PC-3 (cell line): ENCODE measurements at regions not wholly inside any gene's neighbourhood (a gene's known extent, or its start where the extent isn't known, plus 50 kb on each side); places are given as distances from the start of the nearest gene placed in this dataset.
"Not testable (repeated sequence)": the region's sequence is repeated elsewhere in the genome, so short reads cannot be mapped to it uniquely, and the experiment has no call there.

Experiments
- ATAC-seq: fragments of 200-7000 bp; cut with Tn5 transposase; 2 replicates; pipeline ENCODE4 v1.9.1; 2020; ENCODE audit warnings: mild to moderate bottlenecking, moderate library complexity
- BruUV-seq: library from RNA; stranded (reverse); fragments of 400-500 nt; replicated peaks from 2 replicates; lab custom pipeline; 2021; lab: Mats Ljungman, UMichigan
- CTCF ChIA-PET: fragments of 300-600 bp; sonication (Branson Sonifier 250); formaldehyde crosslinking; loops from one replicate; lab custom pipeline; 2022; ENCODE audit warnings: antibody characterized with exemption; lab: Charles Lee
- POLR2A ChIA-PET: fragments of 300-600 bp; sonication (Branson Sonifier 250); formaldehyde crosslinking; loops from one replicate; lab custom pipeline; 2022; ENCODE audit warnings: antibody characterized with exemption; ENCODE audit not compliant: unreplicated experiment; lab: Charles Lee
- DNase-seq: peaks from one replicate; pipeline ENCODE4 v3.0.0-alpha.2; 2015
- H2AFZ ChIP-seq: fragments of 300-600 bp; sonication (generic); 2 replicates; pipeline ENCODE4 v1.6.0; 2016; ENCODE audit warnings: antibody characterized with exemption, low read length
- H3F3A ChIP-seq: fragments of 300-600 bp; sonication (generic); one replicate; pipeline ENCODE4 v1.6.0; 2017; ENCODE audit warnings: antibody characterized with exemption, low read length, control low read depth, mild to moderate bottlenecking; ENCODE audit not compliant: unreplicated experiment
- H3K27ac ChIP-seq: fragments of 300-600 bp; sonication (generic); 2 replicates; pipeline ENCODE4 v1.5.1; 2016; ENCODE audit warnings: mild to moderate bottlenecking, low read length
- H3K27me3 ChIP-seq: fragments of 300-600 bp; sonication (generic); 2 replicates; pipeline ENCODE4 v1.6.1; 2016; ENCODE audit warnings: low read length, mixed read lengths
- H3K36me3 ChIP-seq: fragments of 300-600 bp; sonication (generic); 2 replicates; pipeline ENCODE4 v1.6.1; 2016; ENCODE audit warnings: low read depth, mixed run types, low read length, mixed read lengths
- H3K4me1 ChIP-seq: fragments of 300-600 bp; sonication (generic); 2 replicates; pipeline ENCODE4 v1.5.1; 2016; ENCODE audit warnings: low read length; ENCODE audit not compliant: insufficient read depth
- H3K4me2 ChIP-seq: fragments of 300-600 bp; sonication (generic); 2 replicates; pipeline ENCODE4 v1.6.0; 2016; ENCODE audit warnings: low read length
- H3K4me3 ChIP-seq: fragments of 300-600 bp; sonication (generic); 2 replicates; pipeline ENCODE4 v1.5.1; 2016; ENCODE audit warnings: mild to moderate bottlenecking, low read length, mixed read lengths
- H3K79me2 ChIP-seq: fragments of 300-600 bp; sonication (generic); 2 replicates; pipeline ENCODE4 v1.6.1; 2017; ENCODE audit warnings: low read length, mixed read lengths
- H3K9ac ChIP-seq: fragments of 300-600 bp; sonication (generic); 2 replicates; pipeline ENCODE4 v1.6.0; 2016; ENCODE audit warnings: mild to moderate bottlenecking, low read length
- H3K9me2 ChIP-seq: fragments of 300-600 bp; sonication (generic); replicated peaks from 2 replicates; pipeline ENCODE4 v1.6.1; 2016; ENCODE audit warnings: mixed run types, low read length, mixed read lengths
- H3K9me3 ChIP-seq: fragments of 300-600 bp; sonication (generic); 2 replicates; pipeline ENCODE4 v1.6.1; 2016; ENCODE audit warnings: low read length, mixed read lengths
- H4K20me1 ChIP-seq: fragments of 300-600 bp; sonication (generic); 2 replicates; pipeline ENCODE4 v1.6.1; 2016; ENCODE audit warnings: low read length, mixed read lengths
- CTCF ChIP-seq: fragments of 300-600 bp; sonication (generic); conservative IDR thresholded peaks from 2 replicates; pipeline ENCODE4 v1.5.1; 2017; ENCODE audit warnings: antibody characterized with exemption, low read depth, mild to moderate bottlenecking, low read length
- EZH2 ChIP-seq: fragments of 300-600 bp; sonication (generic); IDR thresholded peaks from one replicate; pipeline ENCODE4 v1.6.1; 2017; ENCODE audit warnings: antibody characterized with exemption, mild to moderate bottlenecking, low read length; ENCODE audit not compliant: unreplicated experiment
- EZH2phosphoT487 ChIP-seq: fragments of 300-600 bp; sonication (generic); IDR thresholded peaks from 2 replicates; pipeline ENCODE4 v1.6.1; 2018; ENCODE audit warnings: mild to moderate bottlenecking, antibody characterized with exemption, low read length, borderline replicate concordance
- intact Hi-C: fragments of 100-400 bp; cut with micrococcal nuclease; formaldehyde crosslinking; loops from 2 replicates; pipeline ENCODE4 v1.9.0; 2023

- ATAC-seq = no peak
These were observed 176.8 kb upstream of the RPL34 start for GRCh38 chr4:108443585-108443984.

GRCh38 chr4:108433832-108434231, 186.5 kb upstream of the RPL34 start:
- Histone ChIP-seq H3K4me3 (no peak overlapping the region), H3K9me2 (no peaks in the 10 kb centered on the region), H3K4me1 (no peaks in the 10 kb centered on the region), H3K9me3 (no peaks in the 10 kb centered on the region), H3K79me2 (no peaks in the 10 kb centered on the region), H2AFZ (0 out of 2 replicates have a peak overlapping the region, but pooled peaks have one; percentile 18), H3F3A (no peaks in the 10 kb centered on the region), H3K4me2 (no peak overlapping the region), H3K36me3 (no peaks in the 10 kb centered on the region), H3K27me3 (no peaks in the 10 kb centered on the region), H4K20me1 (no peaks in the 10 kb centered on the region), H3K9ac (no peak overlapping the region), H3K27ac (no peak overlapping the region)
- no TSS peak for BruUV-seq
- ChIA-PET CTCF (no interaction called here), POLR2A (no interaction called here)
- intact Hi-C loops = no loop called here
- no peak for TF ChIP-seq EZH2phosphoT487
- no peak for TF ChIP-seq EZH2
- no peak for TF ChIP-seq CTCF
- ATAC-seq = no peak
- DNase-seq = peak; percentile 34

More at GRCh38 chr4:108443585-108443984, 176.8 kb upstream of the RPL34 start:
- Histone ChIP-seq H3K9me3 (no peaks in the 10 kb centered on the region), H3K79me2 (no peaks in the 10 kb centered on the region), H3K4me1 (no peaks in the 10 kb centered on the region), H3K9ac (no peak overlapping the region), H2AFZ (no peak overlapping the region), H3K4me2 (no peak overlapping the region), H3K4me3 (no peak overlapping the region), H3K9me2 (no peaks in the 10 kb centered on the region), H3K27me3 (no peaks in the 10 kb centered on the region), H3F3A (no peaks in the 10 kb centered on the region), H3K36me3 (no peaks in the 10 kb centered on the region), H4K20me1 (no peaks in the 10 kb centered on the region), H3K27ac (no peak overlapping the region)
- TF ChIP-seq EZH2phosphoT487 = no peak
- TF ChIP-seq CTCF = no peak
- no peak for TF ChIP-seq EZH2
- CTCF ChIA-PET = no interaction called here
- no TSS peak for BruUV-seq
- no peak for DNase-seq
- intact Hi-C loops = no loop called here
- POLR2A ChIA-PET = no interaction called here

- H3K9me2 ChIP-seq, BruUV-seq, CTCF ChIA-PET, intact Hi-C loops, H3K27ac ChIP-seq, H4K20me1 ChIP-seq, POLR2A ChIA-PET, H3K9me3 ChIP-seq, H3K4me3 ChIP-seq, DNase-seq, ATAC-seq, H3K4me1 ChIP-seq, H3K27me3 ChIP-seq, H3F3A ChIP-seq, H2AFZ ChIP-seq, H3K79me2 ChIP-seq, H3K9ac ChIP-seq, H3K4me2 ChIP-seq, H3K36me3 ChIP-seq: not testable (repeated sequence)
These were observed 187.0 kb upstream of the RPL34 start for GRCh38 chr4:108433394-108433793.
